ENCODE measurements at regions not wholly inside any gene's neighbourhood (a gene's known extent, or its start where the extent isn't known, plus 50 kb on each side); places are given as distances from the start of the nearest gene placed in this dataset.

DNA sequence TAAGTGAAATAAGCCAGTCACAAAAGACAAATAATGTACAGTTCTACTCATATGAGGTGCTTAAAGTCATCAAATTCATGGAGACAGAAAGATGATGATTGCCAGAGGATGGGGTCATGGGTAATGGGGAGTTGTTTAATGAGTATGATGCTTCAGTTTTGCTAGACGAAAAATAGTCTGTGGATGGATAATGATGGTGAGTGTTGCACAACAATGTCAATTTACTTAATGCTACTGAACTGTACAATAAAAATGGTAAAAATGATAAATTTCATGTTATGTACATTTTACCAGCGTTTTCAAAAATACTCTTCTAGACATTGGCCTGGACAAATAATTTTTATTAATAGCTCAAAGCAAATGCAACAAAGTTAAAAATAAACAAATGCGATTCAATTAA lies 118.5 kb upstream of the KYNU start:
- H3K27me3 ChIP-seq (ENCODE audit: control insufficient read depth, insufficient read depth, low read length): no peaks in the 10 kb centered on the region
- TF ChIP-seq SIN3A (IDR thresholded peaks at IDR 0.05; ENCODE audit: borderline replicate concordance, insufficient read depth, low read depth, low read length) (no peak), TCF7L2 (IDR thresholded peaks at IDR 0.05; ENCODE audit: low read depth, low read length) (no peak), POLR2AphosphoS5 (IDR thresholded peaks at IDR 0.05; ENCODE audit: low read depth, low read length) (no peak)
- TF ChIP-seq, protein P1, sequence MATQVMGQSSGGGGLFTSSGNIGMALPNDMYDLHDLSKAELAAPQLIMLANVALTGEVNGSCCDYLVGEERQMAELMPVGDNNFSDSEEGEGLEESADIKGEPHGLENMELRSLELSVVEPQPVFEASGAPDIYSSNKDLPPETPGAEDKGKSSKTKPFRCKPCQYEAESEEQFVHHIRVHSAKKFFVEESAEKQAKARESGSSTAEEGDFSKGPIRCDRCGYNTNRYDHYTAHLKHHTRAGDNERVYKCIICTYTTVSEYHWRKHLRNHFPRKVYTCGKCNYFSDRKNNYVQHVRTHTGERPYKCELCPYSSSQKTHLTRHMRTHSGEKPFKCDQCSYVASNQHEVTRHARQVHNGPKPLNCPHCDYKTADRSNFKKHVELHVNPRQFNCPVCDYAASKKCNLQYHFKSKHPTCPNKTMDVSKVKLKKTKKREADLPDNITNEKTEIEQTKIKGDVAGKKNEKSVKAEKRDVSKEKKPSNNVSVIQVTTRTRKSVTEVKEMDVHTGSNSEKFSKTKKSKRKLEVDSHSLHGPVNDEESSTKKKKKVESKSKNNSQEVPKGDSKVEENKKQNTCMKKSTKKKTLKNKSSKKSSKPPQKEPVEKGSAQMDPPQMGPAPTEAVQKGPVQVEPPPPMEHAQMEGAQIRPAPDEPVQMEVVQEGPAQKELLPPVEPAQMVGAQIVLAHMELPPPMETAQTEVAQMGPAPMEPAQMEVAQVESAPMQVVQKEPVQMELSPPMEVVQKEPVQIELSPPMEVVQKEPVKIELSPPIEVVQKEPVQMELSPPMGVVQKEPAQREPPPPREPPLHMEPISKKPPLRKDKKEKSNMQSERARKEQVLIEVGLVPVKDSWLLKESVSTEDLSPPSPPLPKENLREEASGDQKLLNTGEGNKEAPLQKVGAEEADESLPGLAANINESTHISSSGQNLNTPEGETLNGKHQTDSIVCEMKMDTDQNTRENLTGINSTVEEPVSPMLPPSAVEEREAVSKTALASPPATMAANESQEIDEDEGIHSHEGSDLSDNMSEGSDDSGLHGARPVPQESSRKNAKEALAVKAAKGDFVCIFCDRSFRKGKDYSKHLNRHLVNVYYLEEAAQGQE (IDR thresholded peaks at IDR 0.05; ENCODE audit: insufficient read depth in 1 of 2, low read depth in 2 of 2, low read length in 1 of 2): no peak
- TF ChIP-seq, protein P2, sequence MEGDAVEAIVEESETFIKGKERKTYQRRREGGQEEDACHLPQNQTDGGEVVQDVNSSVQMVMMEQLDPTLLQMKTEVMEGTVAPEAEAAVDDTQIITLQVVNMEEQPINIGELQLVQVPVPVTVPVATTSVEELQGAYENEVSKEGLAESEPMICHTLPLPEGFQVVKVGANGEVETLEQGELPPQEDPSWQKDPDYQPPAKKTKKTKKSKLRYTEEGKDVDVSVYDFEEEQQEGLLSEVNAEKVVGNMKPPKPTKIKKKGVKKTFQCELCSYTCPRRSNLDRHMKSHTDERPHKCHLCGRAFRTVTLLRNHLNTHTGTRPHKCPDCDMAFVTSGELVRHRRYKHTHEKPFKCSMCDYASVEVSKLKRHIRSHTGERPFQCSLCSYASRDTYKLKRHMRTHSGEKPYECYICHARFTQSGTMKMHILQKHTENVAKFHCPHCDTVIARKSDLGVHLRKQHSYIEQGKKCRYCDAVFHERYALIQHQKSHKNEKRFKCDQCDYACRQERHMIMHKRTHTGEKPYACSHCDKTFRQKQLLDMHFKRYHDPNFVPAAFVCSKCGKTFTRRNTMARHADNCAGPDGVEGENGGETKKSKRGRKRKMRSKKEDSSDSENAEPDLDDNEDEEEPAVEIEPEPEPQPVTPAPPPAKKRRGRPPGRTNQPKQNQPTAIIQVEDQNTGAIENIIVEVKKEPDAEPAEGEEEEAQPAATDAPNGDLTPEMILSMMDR (IDR thresholded peaks at IDR 0.05): no peak
- ChIA-PET POLR2A (no interaction called here), CTCF (no interaction called here)
- intact Hi-C loops (cut with micrococcal nuclease; ENCODE audit: unreplicated experiment) (no loop called here), in situ Hi-C loops (cut with HindIII; ENCODE audit: low pct_unique_long_range_greater_than_20kb, low sequenced_read_pairs) (no loop called here)
- no TSS peak for BruUV-seq (replicated peaks)
- no peak overlapping the region for H3K27ac ChIP-seq (ENCODE audit: low read length)
- H3K4me3 ChIP-seq (ENCODE audit: low read depth in 2 of 2, low read length in 2 of 2): no peak overlapping the region
- H3K9me3 ChIP-seq (ENCODE audit: control insufficient read depth, insufficient read depth, low read depth, low read length): no peaks in the 10 kb centered on the region
- H3K4me1 ChIP-seq (ENCODE audit: control insufficient read depth, insufficient read depth, low read length): no peaks in the 10 kb centered on the region
- no peaks in the 10 kb centered on the region for H3K36me3 ChIP-seq (ENCODE audit: control insufficient read depth, insufficient read depth, low read length)
- ATAC-seq (no peak), DNase-seq (ENCODE audit: low read depth, low spot score) (no peak)

DNA sequence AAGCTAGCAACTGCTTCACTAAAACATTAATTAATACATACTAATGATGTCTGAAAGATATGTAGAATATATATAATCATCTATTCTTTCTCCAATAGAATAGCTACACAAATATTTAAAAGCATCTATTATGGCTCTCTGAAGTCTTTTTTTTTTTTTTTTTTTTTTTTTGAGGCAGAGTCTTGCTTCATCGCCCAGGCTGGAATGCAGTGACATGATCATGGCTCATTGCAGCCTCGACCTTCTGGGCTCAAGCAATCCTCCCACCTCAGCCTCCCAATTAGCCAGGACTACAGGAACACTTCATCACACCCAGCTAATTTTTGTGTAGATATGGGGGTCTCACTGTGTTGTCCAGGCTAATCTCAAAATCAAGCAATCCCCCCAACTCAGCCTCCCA lies 120.4 kb upstream of the KYNU start:
- Histone ChIP-seq H3K9me3 (ENCODE audit: control insufficient read depth, insufficient read depth, low read depth, low read length) (no peaks in the 10 kb centered on the region), H3K27me3 (ENCODE audit: control insufficient read depth, insufficient read depth, low read length) (no peaks in the 10 kb centered on the region), H3K4me3 (ENCODE audit: low read depth in 2 of 2, low read length in 2 of 2) (no peak overlapping the region), H3K27ac (ENCODE audit: low read length) (no peak overlapping the region), H3K36me3 (ENCODE audit: control insufficient read depth, insufficient read depth, low read length) (no peaks in the 10 kb centered on the region), H3K4me1 (ENCODE audit: control insufficient read depth, insufficient read depth, low read length) (no peaks in the 10 kb centered on the region)
- ATAC-seq (no peak), DNase-seq (ENCODE audit: low read depth, low spot score) (no peak)
- POLR2A ChIA-PET: no interaction called here
- in situ Hi-C loops (cut with HindIII; ENCODE audit: low pct_unique_long_range_greater_than_20kb, low sequenced_read_pairs) (no loop called here), intact Hi-C loops (cut with micrococcal nuclease; ENCODE audit: unreplicated experiment) (no loop called here)
- BruUV-seq (replicated peaks): no TSS peak
- CTCF ChIA-PET: no interaction called here
- no peak for TF ChIP-seq SIN3A (IDR thresholded peaks at IDR 0.05; ENCODE audit: borderline replicate concordance, insufficient read depth, low read depth, low read length)
- no peak for TF ChIP-seq POLR2AphosphoS5 (IDR thresholded peaks at IDR 0.05; ENCODE audit: low read depth, low read length)
- TF ChIP-seq TCF7L2 (IDR thresholded peaks at IDR 0.05; ENCODE audit: low read depth, low read length): no peak
- TF ChIP-seq, protein P1 (IDR thresholded peaks at IDR 0.05; ENCODE audit: insufficient read depth in 1 of 2, low read depth in 2 of 2, low read length in 1 of 2): no peak
- TF ChIP-seq, protein P2 (IDR thresholded peaks at IDR 0.05): no peak
